ENCODE measurements at regions not wholly inside any gene's neighbourhood (a gene's known extent, or its start where the extent isn't known, plus 50 kb on each side); places are given as distances from the start of the nearest gene placed in this dataset.

- POLR2A ChIA-PET, result no interaction called here
Measured at GRCh38 chr1:243942196-243943150, 92.4 kb upstream of the AKT3 start.

GRCh38 chr1:243940451-243940850 lies 90.4 kb upstream of the AKT3 start:
- Histone ChIP-seq H3K27me3 (ENCODE audit: control insufficient read depth, insufficient read depth, low read length) (no peaks in the 10 kb centered on the region), H3K9me3 (ENCODE audit: control insufficient read depth, insufficient read depth, low read length) (no peaks in the 10 kb centered on the region), H3K27ac (ENCODE audit: low read depth, low read length) (no peak overlapping the region), H3K4me3 (ENCODE audit: low read depth, low read length) (no peak overlapping the region)
- ChIA-PET CTCF (no interaction called here), POLR2A (no interaction called here)
- TF ChIP-seq, protein P1, sequence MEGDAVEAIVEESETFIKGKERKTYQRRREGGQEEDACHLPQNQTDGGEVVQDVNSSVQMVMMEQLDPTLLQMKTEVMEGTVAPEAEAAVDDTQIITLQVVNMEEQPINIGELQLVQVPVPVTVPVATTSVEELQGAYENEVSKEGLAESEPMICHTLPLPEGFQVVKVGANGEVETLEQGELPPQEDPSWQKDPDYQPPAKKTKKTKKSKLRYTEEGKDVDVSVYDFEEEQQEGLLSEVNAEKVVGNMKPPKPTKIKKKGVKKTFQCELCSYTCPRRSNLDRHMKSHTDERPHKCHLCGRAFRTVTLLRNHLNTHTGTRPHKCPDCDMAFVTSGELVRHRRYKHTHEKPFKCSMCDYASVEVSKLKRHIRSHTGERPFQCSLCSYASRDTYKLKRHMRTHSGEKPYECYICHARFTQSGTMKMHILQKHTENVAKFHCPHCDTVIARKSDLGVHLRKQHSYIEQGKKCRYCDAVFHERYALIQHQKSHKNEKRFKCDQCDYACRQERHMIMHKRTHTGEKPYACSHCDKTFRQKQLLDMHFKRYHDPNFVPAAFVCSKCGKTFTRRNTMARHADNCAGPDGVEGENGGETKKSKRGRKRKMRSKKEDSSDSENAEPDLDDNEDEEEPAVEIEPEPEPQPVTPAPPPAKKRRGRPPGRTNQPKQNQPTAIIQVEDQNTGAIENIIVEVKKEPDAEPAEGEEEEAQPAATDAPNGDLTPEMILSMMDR (IDR thresholded peaks at IDR 0.05; ENCODE audit: low read depth, low read length), result no peak
- no peak for DNase-seq (ENCODE audit: low read depth, low spot score)

More at GRCh38 chr1:243942196-243943150, 92.4 kb upstream of the AKT3 start:
- Histone ChIP-seq H3K9me3 (ENCODE audit: control insufficient read depth, insufficient read depth, low read length) (no peaks in the 10 kb centered on the region), H3K4me3 (ENCODE audit: low read depth, low read length) (no peak overlapping the region), H3K27me3 (ENCODE audit: control insufficient read depth, insufficient read depth, low read length) (no peaks in the 10 kb centered on the region), H3K27ac (ENCODE audit: low read depth, low read length) (no peak overlapping the region)
- CTCF ChIA-PET, result no interaction called here
- TF ChIP-seq, protein P1 (IDR thresholded peaks at IDR 0.05; ENCODE audit: low read depth, low read length), result no peak
- no peak for DNase-seq (ENCODE audit: low read depth, low spot score)

- Histone ChIP-seq H3K27ac (ENCODE audit: low read depth, low read length) (no peak overlapping the region), H3K4me3 (ENCODE audit: low read depth, low read length) (no peak overlapping the region), H3K27me3 (ENCODE audit: control insufficient read depth, insufficient read depth, low read length) (no peaks in the 10 kb centered on the region), H3K9me3 (ENCODE audit: control insufficient read depth, insufficient read depth, low read length) (no peaks in the 10 kb centered on the region)
- TF ChIP-seq, protein P1 (IDR thresholded peaks at IDR 0.05; ENCODE audit: low read depth, low read length), result no peak
- CTCF ChIA-PET, result interaction anchor here (0.6 kb wide), 1 partner anchor 70 kb away, joined by 3 read pairs; no protein-coding TSS in a partner anchor
- POLR2A ChIA-PET, result no interaction called here
- DNase-seq (ENCODE audit: low read depth, low spot score), result no peak
Measured at GRCh38 chr1:243939167-243939848, 89.3 kb upstream of the AKT3 start.

GRCh38 chr1:243938208-243938607 lies 88.2 kb upstream of the AKT3 start:
- no peak overlapping the region for H3K27ac ChIP-seq (ENCODE audit: low read depth, low read length)
- TF ChIP-seq, protein P1 (IDR thresholded peaks at IDR 0.05; ENCODE audit: low read depth, low read length), result no peak
- no peak for DNase-seq (ENCODE audit: low read depth, low spot score)
- no peaks in the 10 kb centered on the region for H3K27me3 ChIP-seq (ENCODE audit: control insufficient read depth, insufficient read depth, low read length)
- POLR2A ChIA-PET, result no interaction called here
- no peaks in the 10 kb centered on the region for H3K9me3 ChIP-seq (ENCODE audit: control insufficient read depth, insufficient read depth, low read length)
- CTCF ChIA-PET, result no interaction called here
- H3K4me3 ChIP-seq (ENCODE audit: low read depth, low read length), result no peak overlapping the region

- TF ChIP-seq, protein P1 (IDR thresholded peaks at IDR 0.05; ENCODE audit: low read depth, low read length), result no peak
- H3K9me3 ChIP-seq (ENCODE audit: control insufficient read depth, insufficient read depth, low read length), result no peaks in the 10 kb centered on the region
- ChIA-PET CTCF (no interaction called here), POLR2A (no interaction called here)
- no peak overlapping the region for H3K27ac ChIP-seq (ENCODE audit: low read depth, low read length)
- no peak overlapping the region for H3K4me3 ChIP-seq (ENCODE audit: low read depth, low read length)
- DNase-seq (ENCODE audit: low read depth, low spot score), result no peak
- peaks cover 2% of the 10 kb centered on the region for H3K27me3 ChIP-seq (ENCODE audit: control insufficient read depth, insufficient read depth, low read length)
Measured at GRCh38 chr1:243933495-243933894, 83.5 kb upstream of the AKT3 start.

Measured in AG04450 (cell line).